ENCODE measurements at regions not wholly inside any gene's neighbourhood (a gene's known extent, or its start where the extent isn't known, plus 50 kb on each side); places are given as distances from the start of the nearest gene placed in this dataset.

DNA sequence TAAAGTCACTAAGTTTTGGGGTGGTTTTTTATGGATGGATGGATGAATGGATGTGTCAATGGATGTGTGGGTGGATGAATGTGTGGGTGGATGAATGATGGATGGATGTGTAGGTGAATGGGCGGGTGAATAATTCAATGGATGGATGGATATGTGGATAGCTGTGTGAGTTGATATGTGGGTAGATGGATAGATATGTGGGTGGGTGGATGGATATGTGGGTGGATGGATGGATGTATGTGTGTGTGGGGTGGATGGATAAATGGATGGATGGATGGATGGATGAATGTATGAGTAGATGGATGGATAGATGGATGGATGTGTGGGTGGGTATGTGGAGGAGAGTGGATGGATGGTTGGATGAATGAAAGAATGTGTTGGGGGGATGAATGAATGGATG is 310.1 kb upstream of the C16orf82 start:
- H4K20me1 ChIP-seq (ENCODE audit: control insufficient read depth, insufficient read depth, low read depth, low read length): no peaks in the 10 kb centered on the region
- H3K36me3 ChIP-seq (ENCODE audit: control insufficient read depth, low read length): no peaks in the 10 kb centered on the region
- H3K9me2 ChIP-seq (replicated peaks; ENCODE audit: control insufficient read depth, low read length): no peaks in the 10 kb centered on the region
- H3K79me2 ChIP-seq (ENCODE audit: control insufficient read depth, low read length): no peaks in the 10 kb centered on the region
- no peak overlapping the region for H3K4me3 ChIP-seq (ENCODE audit: low read length)
- H3K4me2 ChIP-seq (ENCODE audit: low read length): no peak overlapping the region
- no peaks in the 10 kb centered on the region for H3K4me1 ChIP-seq (ENCODE audit: control insufficient read depth, low read length)
- H3K27ac ChIP-seq (ENCODE audit: low read depth, low read length): no peak overlapping the region
- no peaks in the 10 kb centered on the region for H3K9me3 ChIP-seq (ENCODE audit: control insufficient read depth, insufficient read depth, low read length)
- H3K27me3 ChIP-seq (ENCODE audit: control insufficient read depth, low read length): no peaks in the 10 kb centered on the region
- H3F3A ChIP-seq (ENCODE audit: control insufficient read depth, insufficient read depth): no peaks in the 10 kb centered on the region
- TF ChIP-seq CTCF (IDR thresholded peaks at IDR 0.05; ENCODE audit: low read depth, low read length, poor library complexity, severe bottlenecking) (no peak), EZH2phosphoT487 (IDR thresholded peaks at IDR 0.05; ENCODE audit: borderline replicate concordance, low read length) (no peak)

- H3K9me2 ChIP-seq (replicated peaks; ENCODE audit: control insufficient read depth, low read length): no peaks in the 10 kb centered on the region
- no peak overlapping the region for H3K4me3 ChIP-seq (ENCODE audit: low read length)
- no peaks in the 10 kb centered on the region for H3F3A ChIP-seq (ENCODE audit: control insufficient read depth, insufficient read depth)
- H3K4me1 ChIP-seq (ENCODE audit: control insufficient read depth, low read length): no peaks in the 10 kb centered on the region
- no peaks in the 10 kb centered on the region for H3K36me3 ChIP-seq (ENCODE audit: control insufficient read depth, low read length)
- H4K20me1 ChIP-seq (ENCODE audit: control insufficient read depth, insufficient read depth, low read depth, low read length): no peaks in the 10 kb centered on the region
- H3K9me3 ChIP-seq (ENCODE audit: control insufficient read depth, insufficient read depth, low read length): no peaks in the 10 kb centered on the region
- H3K27me3 ChIP-seq (ENCODE audit: control insufficient read depth, low read length): 0 out of 2 replicates have a peak, but pooled peaks cover 2% of the 10 kb centered on the region
- no peaks in the 10 kb centered on the region for H3K79me2 ChIP-seq (ENCODE audit: control insufficient read depth, low read length)
- TF ChIP-seq EZH2phosphoT487 (IDR thresholded peaks at IDR 0.05; ENCODE audit: borderline replicate concordance, low read length): no peak
- no peak for TF ChIP-seq CTCF (IDR thresholded peaks at IDR 0.05; ENCODE audit: low read depth, low read length, poor library complexity, severe bottlenecking)
- H3K27ac ChIP-seq (ENCODE audit: low read depth, low read length): no peak overlapping the region
- H3K4me2 ChIP-seq (ENCODE audit: low read length): no peak overlapping the region
These were observed 304.1 kb upstream of the C16orf82 start for GRCh38 chr16:26762594-26762993.

- H3K9me2 ChIP-seq (replicated peaks; ENCODE audit: control insufficient read depth, low read length): no peaks in the 10 kb centered on the region
- no peaks in the 10 kb centered on the region for H3K9me3 ChIP-seq (ENCODE audit: control insufficient read depth, insufficient read depth, low read length)
- H3F3A ChIP-seq (ENCODE audit: control insufficient read depth, insufficient read depth): no peaks in the 10 kb centered on the region
- H4K20me1 ChIP-seq (ENCODE audit: control insufficient read depth, insufficient read depth, low read depth, low read length): no peaks in the 10 kb centered on the region
- no peaks in the 10 kb centered on the region for H3K36me3 ChIP-seq (ENCODE audit: control insufficient read depth, low read length)
- TF ChIP-seq CTCF (IDR thresholded peaks at IDR 0.05; ENCODE audit: low read depth, low read length, poor library complexity, severe bottlenecking) (peak; percentile 51), EZH2phosphoT487 (IDR thresholded peaks at IDR 0.05; ENCODE audit: borderline replicate concordance, low read length) (no peak)
- no peaks in the 10 kb centered on the region for H3K4me1 ChIP-seq (ENCODE audit: control insufficient read depth, low read length)
- no peak overlapping the region for H3K4me3 ChIP-seq (ENCODE audit: low read length)
- no peaks in the 10 kb centered on the region for H3K79me2 ChIP-seq (ENCODE audit: control insufficient read depth, low read length)
- H3K27ac ChIP-seq (ENCODE audit: low read depth, low read length): no peak overlapping the region
- 0 out of 2 replicates have a peak, but pooled peaks cover 2% of the 10 kb centered on the region for H3K27me3 ChIP-seq (ENCODE audit: control insufficient read depth, low read length)
- H3K4me2 ChIP-seq (ENCODE audit: low read length): no peak overlapping the region
These were observed 301.6 kb upstream of the C16orf82 start for GRCh38 chr16:26765087-26765486.
